ENCODE measurements at regions not wholly inside any gene's neighbourhood (a gene's known extent, or its start where the extent isn't known, plus 50 kb on each side); places are given as distances from the start of the nearest gene placed in this dataset.

DNA sequence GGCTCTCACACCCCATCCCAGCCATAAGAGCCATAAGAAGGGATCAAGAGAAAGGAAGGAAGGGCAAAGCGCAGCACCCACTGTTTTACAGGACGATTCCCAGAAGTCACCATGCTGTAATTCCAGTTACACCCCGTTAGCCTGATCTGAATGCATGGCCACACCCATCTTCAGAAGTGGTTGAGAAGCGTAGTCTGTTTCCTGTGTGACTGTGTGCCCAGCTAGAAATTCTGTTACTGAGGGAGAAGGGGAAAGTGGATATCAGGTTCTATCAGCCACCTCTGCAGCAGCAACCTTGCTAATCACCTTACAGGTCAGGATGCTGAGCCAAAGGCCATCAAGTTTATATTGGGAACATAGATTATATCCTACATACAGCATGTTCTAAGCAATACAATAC, 260.0 kb downstream of the ABHD5 start:
- no peak overlapping the region for H3K27ac ChIP-seq
- TF ChIP-seq, protein P1, sequence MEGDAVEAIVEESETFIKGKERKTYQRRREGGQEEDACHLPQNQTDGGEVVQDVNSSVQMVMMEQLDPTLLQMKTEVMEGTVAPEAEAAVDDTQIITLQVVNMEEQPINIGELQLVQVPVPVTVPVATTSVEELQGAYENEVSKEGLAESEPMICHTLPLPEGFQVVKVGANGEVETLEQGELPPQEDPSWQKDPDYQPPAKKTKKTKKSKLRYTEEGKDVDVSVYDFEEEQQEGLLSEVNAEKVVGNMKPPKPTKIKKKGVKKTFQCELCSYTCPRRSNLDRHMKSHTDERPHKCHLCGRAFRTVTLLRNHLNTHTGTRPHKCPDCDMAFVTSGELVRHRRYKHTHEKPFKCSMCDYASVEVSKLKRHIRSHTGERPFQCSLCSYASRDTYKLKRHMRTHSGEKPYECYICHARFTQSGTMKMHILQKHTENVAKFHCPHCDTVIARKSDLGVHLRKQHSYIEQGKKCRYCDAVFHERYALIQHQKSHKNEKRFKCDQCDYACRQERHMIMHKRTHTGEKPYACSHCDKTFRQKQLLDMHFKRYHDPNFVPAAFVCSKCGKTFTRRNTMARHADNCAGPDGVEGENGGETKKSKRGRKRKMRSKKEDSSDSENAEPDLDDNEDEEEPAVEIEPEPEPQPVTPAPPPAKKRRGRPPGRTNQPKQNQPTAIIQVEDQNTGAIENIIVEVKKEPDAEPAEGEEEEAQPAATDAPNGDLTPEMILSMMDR (conservative IDR thresholded peaks at IDR 0.05) = no peak

GRCh38 chr3:43951813-43952212, 261.1 kb downstream of the ABHD5 start:
- TF ChIP-seq, protein P1 (conservative IDR thresholded peaks at IDR 0.05) = no peak
- no peak overlapping the region for H3K27ac ChIP-seq

GRCh38 chr3:43953380-43953779, 262.6 kb downstream of the ABHD5 start:
- H3K27ac ChIP-seq = no peak overlapping the region
- TF ChIP-seq, protein P1 (conservative IDR thresholded peaks at IDR 0.05) = no peak

DNA sequence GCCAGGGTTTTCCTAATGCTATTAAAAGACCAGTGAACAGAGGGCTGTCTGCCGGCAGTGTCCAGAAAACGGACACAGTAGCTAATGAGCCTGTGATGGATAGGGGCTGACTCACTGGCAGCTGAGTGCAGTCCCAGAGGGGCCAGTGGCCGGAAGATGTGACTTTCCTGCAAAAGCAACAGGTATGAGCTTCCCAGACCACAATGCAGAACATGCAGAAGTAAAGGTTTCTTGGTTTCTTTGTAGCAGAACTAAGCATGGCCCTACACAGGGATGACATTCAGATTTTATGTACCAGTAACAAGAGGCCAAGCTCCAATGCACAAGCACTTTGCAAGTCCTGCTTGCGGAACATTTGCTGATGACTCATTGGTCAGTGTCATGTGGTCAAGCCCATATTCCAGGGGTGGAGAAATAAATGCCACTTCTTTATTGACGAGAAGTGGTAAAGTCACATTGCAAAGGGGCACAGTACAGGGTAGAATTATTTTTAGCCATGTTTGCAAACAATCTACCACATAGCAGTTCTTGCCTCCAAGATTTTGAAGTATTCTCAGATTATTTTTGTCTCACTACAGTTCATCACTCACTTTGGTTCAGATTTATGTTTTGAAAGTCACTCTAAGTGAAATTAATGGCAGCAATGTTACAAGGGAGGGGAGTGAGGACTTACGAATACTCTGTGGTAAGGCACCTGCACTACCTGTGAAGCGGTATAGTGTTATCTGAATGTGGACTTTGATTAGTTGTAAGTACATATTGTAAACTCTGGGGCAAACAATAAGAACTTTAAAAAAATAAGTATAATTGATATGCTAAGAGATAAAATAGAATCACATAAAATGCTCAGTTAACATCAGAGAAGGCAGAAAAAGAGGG, 263.3 kb downstream of the ABHD5 start:
- TF ChIP-seq, protein P1 (conservative IDR thresholded peaks at IDR 0.05) = no peak
- no peak overlapping the region for H3K27ac ChIP-seq

- TF ChIP-seq, protein P1 (conservative IDR thresholded peaks at IDR 0.05) = no peak
- H3K27ac ChIP-seq = no peak overlapping the region
Measured at GRCh38 chr3:43956945-43957344, 266.2 kb downstream of the ABHD5 start.

GRCh38 chr3:43957553-43957952, 266.8 kb downstream of the ABHD5 start:
- H3K27ac ChIP-seq = no peak overlapping the region
- TF ChIP-seq, protein P1 (conservative IDR thresholded peaks at IDR 0.05) = no peak

DNA sequence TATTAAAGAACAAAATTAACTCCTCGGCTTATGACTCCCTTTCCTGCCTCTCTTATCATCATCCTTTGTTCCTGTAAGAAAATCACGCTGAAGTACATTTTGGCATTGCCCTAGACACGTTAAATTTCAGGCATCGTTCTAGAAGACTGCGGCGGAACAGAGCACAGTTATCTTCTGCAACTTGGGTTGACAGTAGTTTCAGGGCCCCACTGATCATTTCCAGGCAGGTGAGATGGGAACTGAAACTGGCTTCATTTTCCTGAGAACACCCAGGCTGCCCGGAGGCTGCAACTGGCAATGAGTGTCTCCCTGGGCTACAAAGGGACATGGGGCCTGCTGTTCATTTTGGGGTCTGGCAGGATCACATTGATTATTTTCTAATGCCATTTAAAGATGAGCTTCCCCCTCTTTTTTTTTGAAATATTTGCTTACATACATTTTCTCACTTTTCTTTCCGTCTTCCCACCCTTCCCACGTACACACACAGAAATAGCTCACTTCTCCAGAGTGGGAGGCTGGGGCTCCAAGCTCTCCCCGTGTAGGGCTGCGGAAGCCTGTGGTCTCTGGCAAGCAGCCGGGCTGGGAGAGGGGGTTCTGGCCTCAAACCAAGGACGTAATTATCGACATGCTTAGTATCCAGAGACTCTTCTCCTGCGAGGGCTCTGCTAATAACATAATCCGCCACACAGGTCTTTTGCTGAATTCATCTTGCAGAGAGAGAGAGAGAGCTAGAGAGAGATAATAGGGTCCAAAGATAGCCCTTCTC, 267.4 kb downstream of the ABHD5 start:
- H3K27ac ChIP-seq = no peak overlapping the region
- TF ChIP-seq, protein P1 (conservative IDR thresholded peaks at IDR 0.05) = no peak
